Brain microvascular endothelial cell (primary cell): ENCODE measurements at regions not wholly inside any gene's neighbourhood (a gene's known extent, or its start where the extent isn't known, plus 50 kb on each side); places are given as distances from the start of the nearest gene placed in this dataset.

Experiments used
- DNase-seq: peaks from one replicate; pipeline ENCODE4 v3.0.0-alpha.2; 2020
- H3K27ac ChIP-seq: fragments of 250-450 bp; sonication (Bioruptor Pico); 2 replicates; pipeline ENCODE4 v1.5.1; 2020; ENCODE audit warnings: mild to moderate bottlenecking, moderate library complexity
- H3K27me3 ChIP-seq: fragments of 250-450 bp; sonication (Bioruptor Pico); replicated peaks from 2 replicates; pipeline ENCODE4 v1.5.1; 2020; ENCODE audit warnings: mild to moderate bottlenecking
- H3K36me3 ChIP-seq: fragments of 250-450 bp; sonication (Bioruptor Pico); replicated peaks from 2 replicates; pipeline ENCODE4 v1.5.1; 2020; ENCODE audit warnings: mild to moderate bottlenecking
- H3K4me3 ChIP-seq: 2 replicates; pipeline ENCODE4 v1.5.1; 2011; ENCODE audit warnings: low read depth, mild to moderate bottlenecking, control low read depth, low read length, moderate library complexity
- CTCF ChIP-seq: IDR thresholded peaks from 2 replicates; pipeline ENCODE4 v1.5.1; 2011; ENCODE audit warnings: low read depth, mild to moderate bottlenecking, moderate library complexity, low read length, control low read depth, inconsistent platforms; ENCODE audit errors: missing control alignments
- in situ Hi-C: cut with HindIII; loops from 2 replicates; pipeline ENCODE4 v1.10.0; 2017; ENCODE audit warnings: low sequenced_read_pairs, low pct_ligation_motif_present

- H3K4me3 ChIP-seq = no peak overlapping the region
- no peak overlapping the region for H3K27ac ChIP-seq
- H3K27me3 ChIP-seq = no peaks in the 10 kb centered on the region
- no peak for DNase-seq
- in situ Hi-C loops = no loop called here
- H3K36me3 ChIP-seq = no peaks in the 10 kb centered on the region
- no peak for TF ChIP-seq CTCF
Observed at GRCh38 chr6:135798751-135799515, 52.6 kb upstream of the PDE7B start.
